Kidney (tissue), 13 donors: ENCODE measurements at regions not wholly inside any gene's neighbourhood (a gene's known extent, or its start where the extent isn't known, plus 50 kb on each side); places are given as distances from the start of the nearest gene placed in this dataset.

Experiments
- DNase-seq, 5 donors: peaks; one replicate each; pipeline ENCODE4 v3.0.0-alpha.2; 2013 to 2020
- FAIRE-seq: peaks from 2 replicates; lab custom pipeline; 2012; peaks lifted over from hg19 to GRCh38; lab: Jason Lieb, UNC
- H3K27ac ChIP-seq, 2 donors: one replicate each; pipeline ENCODE4 v1.7.0; 2013; ENCODE audit warnings: low read depth in 2 of 2, low read length in 2 of 2, inconsistent platforms in 1 of 2
- H3K27me3 ChIP-seq: one replicate; pipeline ENCODE4 v1.7.1; 2013; ENCODE audit warnings: low read length, inconsistent platforms; ENCODE audit not compliant: control insufficient read depth, insufficient read depth
- H3K36me3 ChIP-seq, 3 donors: one replicate each; pipeline versions ENCODE4 v1.7.0 to v1.7.1; 2013; ENCODE audit warnings: low read length in 3 of 3, control low read depth in 1 of 3, inconsistent platforms in 1 of 3; ENCODE audit not compliant: insufficient read depth in 3 of 3, control insufficient read depth in 2 of 3
- H3K4me1 ChIP-seq, 3 donors: one replicate each; pipeline versions ENCODE4 v1.7.0 to v1.7.1; 2013; ENCODE audit warnings: low read length in 3 of 3, inconsistent platforms in 1 of 3, low read depth in 1 of 3; ENCODE audit not compliant: control insufficient read depth in 2 of 3, insufficient read depth in 2 of 3
- H3K4me3 ChIP-seq, 3 donors: one replicate each; pipeline versions ENCODE4 v1.7.0 to v1.8.1; 2013; ENCODE audit warnings: low read length in 3 of 3, control low read depth in 1 of 3, inconsistent platforms in 1 of 3
- H3K9ac ChIP-seq, 3 donors: one replicate each; pipeline versions ENCODE4 v1.7.0 to v1.7.1; 2013; ENCODE audit warnings: low read length in 3 of 3, control low read depth in 1 of 3, inconsistent platforms in 1 of 3
- H3K9me3 ChIP-seq, 3 donors: one replicate each; pipeline versions ENCODE4 v1.7.0 to v1.7.1; 2013; ENCODE audit warnings: low read length in 3 of 3, control low read depth in 1 of 3, inconsistent platforms in 1 of 3; ENCODE audit not compliant: control insufficient read depth in 2 of 3, insufficient read depth in 1 of 3
- intact Hi-C: fragments of 100-400 bp; cut with DNase I; formaldehyde crosslinking; loops from one replicate; pipeline ENCODE4 v1.11.1; 2022
- TF ChIP-seq, protein P1 (sequence below): IDR thresholded peaks from 3 replicates; pipeline ENCODE4 v1.5.1; 2012; ENCODE audit warnings: mild to moderate bottlenecking, moderate library complexity, borderline replicate concordance; ENCODE audit not compliant: insufficient read depth; ENCODE audit errors: extremely low read depth
- donor health status: control.
- donor health status: control.
- donor health status: control.
- donor health status: control.
- donor health status: control.
- donor health status: DM: yes; HTN: yes; CAD: no.
- donor health status: Normal renal cell carcinoma (clear cell type).

GRCh38 chr20:24732599-24732998 is 216.5 kb upstream of the CST7 start:
- Histone ChIP-seq H3K4me3 (no peak overlapping the region), H3K9me3 (no peaks in the 10 kb centered on the region), H3K36me3 (no peaks in the 10 kb centered on the region), H3K27me3 (no peaks in the 10 kb centered on the region), H3K27ac (no peak overlapping the region), H3K9ac (no peak overlapping the region), H3K4me1 (no peaks in the 10 kb centered on the region)
- no peak for FAIRE-seq
- no peak for DNase-seq
- intact Hi-C loops: no loop called here
- TF ChIP-seq, protein P1, sequence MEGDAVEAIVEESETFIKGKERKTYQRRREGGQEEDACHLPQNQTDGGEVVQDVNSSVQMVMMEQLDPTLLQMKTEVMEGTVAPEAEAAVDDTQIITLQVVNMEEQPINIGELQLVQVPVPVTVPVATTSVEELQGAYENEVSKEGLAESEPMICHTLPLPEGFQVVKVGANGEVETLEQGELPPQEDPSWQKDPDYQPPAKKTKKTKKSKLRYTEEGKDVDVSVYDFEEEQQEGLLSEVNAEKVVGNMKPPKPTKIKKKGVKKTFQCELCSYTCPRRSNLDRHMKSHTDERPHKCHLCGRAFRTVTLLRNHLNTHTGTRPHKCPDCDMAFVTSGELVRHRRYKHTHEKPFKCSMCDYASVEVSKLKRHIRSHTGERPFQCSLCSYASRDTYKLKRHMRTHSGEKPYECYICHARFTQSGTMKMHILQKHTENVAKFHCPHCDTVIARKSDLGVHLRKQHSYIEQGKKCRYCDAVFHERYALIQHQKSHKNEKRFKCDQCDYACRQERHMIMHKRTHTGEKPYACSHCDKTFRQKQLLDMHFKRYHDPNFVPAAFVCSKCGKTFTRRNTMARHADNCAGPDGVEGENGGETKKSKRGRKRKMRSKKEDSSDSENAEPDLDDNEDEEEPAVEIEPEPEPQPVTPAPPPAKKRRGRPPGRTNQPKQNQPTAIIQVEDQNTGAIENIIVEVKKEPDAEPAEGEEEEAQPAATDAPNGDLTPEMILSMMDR: no peak

GRCh38 chr20:24733416-24733815 is 215.7 kb upstream of the CST7 start:
- intact Hi-C loops: no loop called here
- H3K9ac ChIP-seq: no peak overlapping the region
- TF ChIP-seq, protein P1: no peak
- H3K36me3 ChIP-seq: no peaks in the 10 kb centered on the region
- H3K4me1 ChIP-seq: no peaks in the 10 kb centered on the region
- H3K4me3 ChIP-seq: no peak overlapping the region
- H3K9me3 ChIP-seq: no peaks in the 10 kb centered on the region
- no peak overlapping the region for H3K27ac ChIP-seq
- H3K27me3 ChIP-seq: no peaks in the 10 kb centered on the region
- DNase-seq (no peak), FAIRE-seq (no peak)

DNA sequence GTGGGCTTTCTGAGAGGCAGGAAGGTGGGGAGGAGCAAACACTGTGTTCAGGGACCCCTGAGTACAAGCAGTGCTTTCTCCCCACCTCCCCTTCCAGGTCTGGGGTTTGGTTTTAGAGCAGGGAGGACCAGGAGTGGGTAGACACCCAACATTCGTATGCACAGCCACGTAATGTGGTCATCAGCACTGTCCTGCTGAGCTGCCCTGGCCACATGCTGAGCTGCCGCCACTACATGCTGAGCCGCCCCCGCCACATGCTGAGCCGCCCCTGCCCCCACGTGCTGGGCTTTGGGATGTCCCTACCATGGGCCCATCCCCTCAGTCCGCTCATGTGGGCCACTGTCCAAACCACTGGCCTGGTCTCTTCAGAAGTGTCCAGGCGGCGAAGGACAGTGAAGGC is 214.9 kb upstream of the CST7 start:
- peaks cover 0 to under 1% (median 0%) of the 10 kb centered on the region in 3 donors for H3K4me1 ChIP-seq
- no peak overlapping the region for H3K4me3 ChIP-seq
- intact Hi-C loops: no loop called here
- no peak overlapping the region for H3K9ac ChIP-seq
- FAIRE-seq (no peak), DNase-seq (no peak)
- no peak overlapping the region for H3K27ac ChIP-seq
- H3K36me3 ChIP-seq: no peaks in the 10 kb centered on the region
- TF ChIP-seq, protein P1: no peak
- H3K9me3 ChIP-seq: no peaks in the 10 kb centered on the region
- no peaks in the 10 kb centered on the region for H3K27me3 ChIP-seq

DNA sequence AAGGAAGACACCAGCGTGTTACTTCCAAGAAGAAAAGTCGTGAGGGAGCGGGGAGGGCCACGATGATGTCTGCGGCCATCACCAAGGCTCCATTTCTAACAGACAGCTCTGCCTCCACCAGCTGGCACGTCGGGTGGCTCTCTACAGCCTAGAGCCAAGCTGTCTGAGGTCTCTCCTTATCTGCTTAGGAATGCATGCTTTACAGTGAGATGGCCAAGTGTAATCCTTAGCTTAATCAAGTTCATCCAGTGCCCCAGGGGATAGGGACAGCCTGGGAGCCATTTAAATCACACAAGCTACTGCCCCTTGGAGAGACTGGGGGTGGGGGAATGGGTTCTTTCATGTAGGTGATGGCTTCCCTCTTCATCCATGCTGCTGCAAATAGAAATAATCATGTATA is 213.8 kb upstream of the CST7 start:
- H3K27me3 ChIP-seq: no peaks in the 10 kb centered on the region
- H3K9ac ChIP-seq: no peak overlapping the region
- intact Hi-C loops: no loop called here
- FAIRE-seq (no peak), DNase-seq (no peak)
- no peak overlapping the region for H3K4me3 ChIP-seq
- H3K4me1 ChIP-seq: peaks cover 0 to 7% (median 0%) of the 10 kb centered on the region in 3 donors
- H3K9me3 ChIP-seq: no peaks in the 10 kb centered on the region
- TF ChIP-seq, protein P1: no peak
- no peak overlapping the region for H3K27ac ChIP-seq
- no peaks in the 10 kb centered on the region for H3K36me3 ChIP-seq
